Frontal cortex (tissue), 3 donors: ENCODE measurements at regions not wholly inside any gene's neighbourhood (a gene's known extent, or its start where the extent isn't known, plus 50 kb on each side); places are given as distances from the start of the nearest gene placed in this dataset.

Experiments used
- DNase-seq, 2 donors: peaks; one replicate each; pipeline ENCODE4 v3.0.0; 2012; ENCODE audit warnings: low spot score in 2 of 2
- FAIRE-seq: peaks from 2 replicates; lab custom pipeline; 2012; peaks lifted over from hg19 to GRCh38; lab: Jason Lieb, UNC
- donor health status: control.
- donor health status: control.
- donor health status: control.

- DNase-seq, result no peak
- no peak for FAIRE-seq
Observed at GRCh38 chr2:8268172-8268783, 413.6 kb upstream of the ID2 start.

- DNase-seq (no peak), FAIRE-seq (no peak)
Observed at GRCh38 chr2:8270699-8271098, 411.2 kb upstream of the ID2 start.

- FAIRE-seq (no peak), DNase-seq (no peak)
Observed at GRCh38 chr2:8271461-8271860, 410.4 kb upstream of the ID2 start.

GRCh38 chr2:8276026-8276425, 405.8 kb upstream of the ID2 start:
- no peak for DNase-seq
- no peak for FAIRE-seq

GRCh38 chr2:8277921-8278571, 403.8 kb upstream of the ID2 start:
- FAIRE-seq (no peak), DNase-seq (peak in 1 of 2 donors; percentile 32)

GRCh38 chr2:8278709-8279354, 403.0 kb upstream of the ID2 start:
- FAIRE-seq, result no peak
- DNase-seq, result no peak

GRCh38 chr2:8279506-8279905, 402.4 kb upstream of the ID2 start:
- DNase-seq (no peak), FAIRE-seq (no peak)

GRCh38 chr2:8281234-8281633, 400.6 kb upstream of the ID2 start:
- DNase-seq (no peak), FAIRE-seq (no peak)

- no peak for FAIRE-seq
- DNase-seq, result no peak
Observed at GRCh38 chr2:8281950-8282857, 399.7 kb upstream of the ID2 start.

GRCh38 chr2:8282858-8283252, 399.0 kb upstream of the ID2 start:
- FAIRE-seq (no peak), DNase-seq (no peak)

- FAIRE-seq, result no peak
- DNase-seq, result no peak
Observed at GRCh38 chr2:8285081-8285480, 396.8 kb upstream of the ID2 start.

GRCh38 chr2:8285898-8286297, 396.0 kb upstream of the ID2 start:
- FAIRE-seq, result no peak

GRCh38 chr2:8288206-8288605, 393.6 kb upstream of the ID2 start:
- FAIRE-seq (no peak), DNase-seq (no peak)

More at GRCh38 chr2:8285898-8286297, 396.0 kb upstream of the ID2 start:
- no peak for DNase-seq

- FAIRE-seq (no peak), DNase-seq (no peak)
Observed at GRCh38 chr2:8289111-8289510, 392.7 kb upstream of the ID2 start.

GRCh38 chr2:8290771-8291352, 391.0 kb upstream of the ID2 start:
- no peak for DNase-seq
- FAIRE-seq, result no peak

- no peak for FAIRE-seq
- DNase-seq, result no peak
Observed at GRCh38 chr2:8296306-8296705, 385.6 kb upstream of the ID2 start.

- DNase-seq (no peak), FAIRE-seq (no peak)
Observed at GRCh38 chr2:8297376-8298231, 384.3 kb upstream of the ID2 start.

GRCh38 chr2:8298783-8299182, 383.1 kb upstream of the ID2 start:
- no peak for DNase-seq
- FAIRE-seq, result no peak

GRCh38 chr2:8300216-8300615, 381.6 kb upstream of the ID2 start:
- FAIRE-seq (no peak), DNase-seq (no peak)
